Muscle layer of duodenum (tissue), 2 donors: ENCODE measurements at regions not wholly inside any gene's neighbourhood (a gene's known extent, or its start where the extent isn't known, plus 50 kb on each side); places are given as distances from the start of the nearest gene placed in this dataset.

Source experiments
- H3K27ac ChIP-seq: one replicate; pipeline ENCODE4 v1.7.0; 2013; ENCODE audit warnings: mild to moderate bottlenecking, low read length
- H3K27me3 ChIP-seq: one replicate; pipeline ENCODE4 v1.7.0; 2013; ENCODE audit warnings: low read depth, mild to moderate bottlenecking, control low read depth, low read length
- H3K36me3 ChIP-seq, 2 donors: one replicate each; pipeline ENCODE4 v1.7.0; 2013; ENCODE audit warnings: low read length in 2 of 2, control low read depth in 1 of 2, mild to moderate bottlenecking in 1 of 2; ENCODE audit not compliant: insufficient read depth in 2 of 2, control insufficient read depth in 1 of 2
- H3K4me1 ChIP-seq, 2 donors: one replicate each; pipeline ENCODE4 v1.7.0; 2013; ENCODE audit warnings: low read length in 2 of 2, mild to moderate bottlenecking in 2 of 2, control low read depth in 1 of 2, moderate library complexity in 1 of 2; ENCODE audit not compliant: insufficient read depth in 2 of 2, control insufficient read depth in 1 of 2
- H3K4me3 ChIP-seq, 2 donors: one replicate each; pipeline ENCODE4 v1.7.0; 2013; ENCODE audit warnings: low read length in 2 of 2, low read depth in 1 of 2, mild to moderate bottlenecking in 1 of 2
- H3K9me3 ChIP-seq, 2 donors: one replicate each; pipeline ENCODE4 v1.7.0; 2013; ENCODE audit warnings: low read length in 2 of 2, control low read depth in 1 of 2, mild to moderate bottlenecking in 1 of 2; ENCODE audit not compliant: control insufficient read depth in 1 of 2
- donor health status: healthy.

DNA sequence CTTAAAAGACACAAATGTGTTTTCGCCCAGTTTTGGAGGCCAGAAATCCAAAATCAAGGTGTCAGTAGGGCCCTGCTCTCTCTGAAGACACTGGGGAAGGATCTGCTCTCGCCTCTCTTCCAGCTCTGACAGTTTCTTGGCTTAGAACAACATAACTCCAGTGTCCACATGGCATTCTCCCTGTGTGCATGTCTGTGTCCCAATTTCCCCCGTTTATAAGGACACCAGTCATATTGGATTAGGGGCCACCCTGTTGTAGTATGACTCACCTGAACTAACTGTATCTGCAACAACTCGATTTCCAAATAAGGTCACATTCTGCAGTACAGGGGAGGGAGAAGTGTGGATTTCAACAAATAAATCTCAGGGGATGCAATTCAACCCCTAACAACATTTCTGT is 263.2 kb downstream of the SS18 start:
- Histone ChIP-seq H3K9me3 (peaks cover 0 to 8% of the 10 kb centered on the region in 2 donors), H3K4me3 (no peak overlapping the region), H3K27me3 (no peaks in the 10 kb centered on the region), H3K36me3 (no peaks in the 10 kb centered on the region), H3K27ac (no peak overlapping the region), H3K4me1 (no peaks in the 10 kb centered on the region)

GRCh38 chr18:25826823-25827222 is 263.6 kb downstream of the SS18 start:
- H3K4me3 ChIP-seq = no peak overlapping the region
- no peaks in the 10 kb centered on the region for H3K36me3 ChIP-seq
- peaks cover 0 to 8% of the 10 kb centered on the region in 2 donors for H3K9me3 ChIP-seq
- no peak overlapping the region for H3K27ac ChIP-seq
- H3K4me1 ChIP-seq = no peaks in the 10 kb centered on the region
- no peaks in the 10 kb centered on the region for H3K27me3 ChIP-seq

- no peak overlapping the region for H3K4me3 ChIP-seq
- no peaks in the 10 kb centered on the region for H3K4me1 ChIP-seq
- peaks cover 0 to 8% of the 10 kb centered on the region in 2 donors for H3K9me3 ChIP-seq
- H3K36me3 ChIP-seq = no peaks in the 10 kb centered on the region
- no peaks in the 10 kb centered on the region for H3K27me3 ChIP-seq
- H3K27ac ChIP-seq = no peak overlapping the region
Observed at GRCh38 chr18:25825979-25826776, 264.2 kb downstream of the SS18 start.

DNA sequence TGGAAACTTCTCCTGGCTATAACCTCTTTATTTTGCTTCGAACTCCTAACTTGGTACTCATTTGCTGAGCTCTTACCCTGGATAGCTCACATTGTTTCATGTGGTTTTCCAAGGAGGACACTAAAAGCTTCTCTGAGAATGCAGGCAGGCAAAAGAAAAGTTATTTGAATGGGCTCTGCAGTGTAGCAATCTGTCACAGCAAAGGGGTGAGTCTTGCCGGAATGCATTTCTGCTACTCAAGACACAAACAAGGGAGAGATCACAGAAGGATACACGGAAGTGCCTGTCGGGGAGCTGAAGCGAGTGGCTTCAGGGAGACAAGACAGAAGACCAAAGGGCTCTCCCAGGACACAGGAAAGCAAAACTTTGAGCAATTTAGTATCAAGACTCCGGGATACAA is 265.4 kb downstream of the SS18 start:
- Histone ChIP-seq H3K36me3 (no peaks in the 10 kb centered on the region), H3K27me3 (no peaks in the 10 kb centered on the region), H3K4me1 (no peaks in the 10 kb centered on the region), H3K27ac (no peak overlapping the region), H3K9me3 (peaks cover 0 to 8% of the 10 kb centered on the region in 2 donors), H3K4me3 (no peak overlapping the region)

GRCh38 chr18:25819746-25820363 is 270.6 kb downstream of the SS18 start:
- Histone ChIP-seq H3K27ac (no peak overlapping the region), H3K4me3 (no peak overlapping the region), H3K36me3 (no peaks in the 10 kb centered on the region), H3K9me3 (peaks cover 0 to 8% of the 10 kb centered on the region in 2 donors), H3K27me3 (no peaks in the 10 kb centered on the region), H3K4me1 (no peaks in the 10 kb centered on the region)

DNA sequence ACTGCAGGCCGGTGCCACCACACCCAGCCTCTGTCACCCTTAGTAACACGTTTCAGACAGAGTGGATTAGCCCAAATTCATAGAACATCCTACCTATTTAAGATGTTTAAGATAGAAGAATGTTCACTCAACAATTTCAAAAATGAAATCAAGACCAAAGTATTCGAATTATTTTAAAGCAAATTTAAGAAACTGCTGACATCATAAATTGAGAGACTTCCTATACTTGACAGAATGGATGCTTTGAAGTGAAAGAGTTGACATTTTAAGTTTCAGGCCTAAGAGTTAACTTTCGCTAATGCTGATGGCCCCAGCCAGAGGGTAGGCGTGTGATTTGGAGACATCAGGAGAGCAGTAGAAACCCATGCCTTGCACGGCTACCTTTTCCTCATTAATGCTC is 271.9 kb downstream of the SS18 start:
- Histone ChIP-seq H3K4me1 (no peaks in the 10 kb centered on the region), H3K9me3 (no peaks in the 10 kb centered on the region), H3K27ac (no peak overlapping the region), H3K36me3 (no peaks in the 10 kb centered on the region), H3K4me3 (no peak overlapping the region), H3K27me3 (no peaks in the 10 kb centered on the region)

DNA sequence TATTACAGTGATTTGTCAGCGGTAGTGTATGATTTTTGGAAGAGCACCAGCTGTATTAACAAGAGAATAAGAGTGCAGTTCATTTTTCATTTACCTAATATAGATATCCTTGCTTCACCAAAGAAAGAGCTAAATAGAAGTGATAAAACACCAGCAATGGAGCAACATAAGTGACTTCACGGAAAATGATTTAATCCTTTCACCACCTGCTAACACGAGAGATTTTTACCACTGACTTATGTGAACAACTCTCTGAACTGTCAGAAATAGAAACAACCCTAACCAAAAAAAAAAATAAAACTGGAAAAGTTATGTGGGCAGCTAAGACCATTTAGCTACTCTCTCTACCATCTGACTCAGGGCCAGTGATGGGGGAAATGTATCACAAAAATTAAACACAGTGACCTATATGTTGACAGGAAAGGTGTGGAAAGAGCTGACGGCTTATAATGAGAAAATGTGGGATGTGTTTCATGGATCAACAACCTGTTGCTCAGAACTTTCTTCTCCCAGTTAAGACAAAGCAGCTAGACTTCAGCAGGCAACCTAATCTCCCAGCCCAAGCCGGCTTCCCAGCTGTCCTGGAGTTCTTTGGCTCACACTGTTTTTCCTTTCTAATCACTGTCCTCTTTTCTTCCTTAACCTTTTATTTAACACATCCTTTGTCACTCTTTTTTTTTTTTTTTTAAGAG is 272.7 kb downstream of the SS18 start:
- no peaks in the 10 kb centered on the region for H3K36me3 ChIP-seq
- H3K27ac ChIP-seq = no peak overlapping the region
- no peaks in the 10 kb centered on the region for H3K27me3 ChIP-seq
- H3K9me3 ChIP-seq = no peaks in the 10 kb centered on the region
- no peak overlapping the region for H3K4me3 ChIP-seq
- H3K4me1 ChIP-seq = no peaks in the 10 kb centered on the region

- no peaks in the 10 kb centered on the region for H3K4me1 ChIP-seq
- H3K36me3 ChIP-seq = no peaks in the 10 kb centered on the region
- H3K4me3 ChIP-seq = no peak overlapping the region
- H3K27me3 ChIP-seq = no peaks in the 10 kb centered on the region
- H3K9me3 ChIP-seq = no peaks in the 10 kb centered on the region
- H3K27ac ChIP-seq = no peak overlapping the region
Observed at GRCh38 chr18:25815659-25816058, 274.8 kb downstream of the SS18 start.

- Histone ChIP-seq H3K4me1 (no peaks in the 10 kb centered on the region), H3K4me3 (no peak overlapping the region), H3K9me3 (no peaks in the 10 kb centered on the region), H3K27me3 (no peaks in the 10 kb centered on the region), H3K27ac (no peak overlapping the region), H3K36me3 (no peaks in the 10 kb centered on the region)
Observed at GRCh38 chr18:25814841-25815458, 275.5 kb downstream of the SS18 start.

GRCh38 chr18:25813110-25813509 is 277.3 kb downstream of the SS18 start:
- Histone ChIP-seq H3K9me3 (no peaks in the 10 kb centered on the region), H3K27ac (no peak overlapping the region), H3K4me3 (no peak overlapping the region), H3K4me1 (no peaks in the 10 kb centered on the region), H3K36me3 (no peaks in the 10 kb centered on the region), H3K27me3 (no peaks in the 10 kb centered on the region)

DNA sequence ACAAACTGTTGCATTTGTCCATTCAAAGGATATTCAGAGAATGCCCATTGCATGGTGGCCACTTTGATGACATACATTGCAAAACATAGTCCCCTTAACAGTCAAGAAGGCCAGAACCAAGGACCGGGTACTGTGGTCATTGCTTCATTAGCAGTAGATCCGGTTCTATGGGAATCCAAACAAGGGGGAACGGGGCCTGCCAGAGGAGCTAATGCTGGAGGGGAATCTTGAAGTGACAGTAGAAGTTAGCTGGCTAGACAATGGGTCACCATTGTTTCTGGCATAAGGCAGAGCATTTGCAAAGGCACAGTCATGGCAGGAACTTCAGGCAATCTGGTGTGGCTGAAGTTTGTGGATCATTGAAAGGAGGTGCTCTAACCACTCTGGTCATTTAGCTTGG is 279.7 kb downstream of the SS18 start:
- H3K27me3 ChIP-seq = no peaks in the 10 kb centered on the region
- H3K27ac ChIP-seq = no peak overlapping the region
- H3K36me3 ChIP-seq = no peaks in the 10 kb centered on the region

More for the DNA sequence above, 279.7 kb downstream of the SS18 start:
- Histone ChIP-seq H3K9me3 (no peaks in the 10 kb centered on the region), H3K4me1 (no peaks in the 10 kb centered on the region), H3K4me3 (no peak overlapping the region)
